Neuronal stem cell (in vitro differentiated cells): ENCODE measurements at regions not wholly inside any gene's neighbourhood (a gene's known extent, or its start where the extent isn't known, plus 50 kb on each side); places are given as distances from the start of the nearest gene placed in this dataset.

ENCODE experiments used
- DNase-seq: peaks from one replicate; pipeline ENCODE4 v3.0.0-alpha.2; 2013; ENCODE audit warnings: low spot score
- H2AFZ ChIP-seq: one replicate; pipeline ENCODE4 v1.6.1; 2013; ENCODE audit warnings: mild to moderate bottlenecking, low read length, inconsistent platforms
- H2AK5ac ChIP-seq: 2 replicates; pipeline ENCODE4 v1.6.1; 2013; ENCODE audit warnings: low read depth, mild to moderate bottlenecking, inconsistent platforms, low read length, moderate library complexity, mixed read lengths
- H2BK120ac ChIP-seq: 2 replicates; pipeline ENCODE4 v1.6.1; 2013; ENCODE audit warnings: low read depth, mild to moderate bottlenecking, inconsistent platforms, low read length, moderate library complexity, mixed read lengths
- H2BK12ac ChIP-seq: one replicate; pipeline ENCODE4 v1.6.1; 2013; ENCODE audit warnings: low read length, inconsistent platforms
- H2BK15ac ChIP-seq: 2 replicates; pipeline ENCODE4 v1.6.1; 2013; ENCODE audit warnings: mild to moderate bottlenecking, low read length, inconsistent platforms, mixed read lengths
- H2BK5ac ChIP-seq: one replicate; pipeline ENCODE4 v1.6.1; 2013; ENCODE audit warnings: inconsistent platforms, mild to moderate bottlenecking, low read length, moderate library complexity
- H3K14ac ChIP-seq: one replicate; pipeline ENCODE4 v1.6.1; 2013; ENCODE audit warnings: low read length, inconsistent platforms
- H3K18ac ChIP-seq: 2 replicates; pipeline ENCODE4 v1.6.1; 2013; ENCODE audit warnings: low read length, inconsistent platforms
- H3K23ac ChIP-seq: 2 replicates; pipeline ENCODE4 v1.6.1; 2013; ENCODE audit warnings: low read depth, mild to moderate bottlenecking, mixed read lengths, low read length, inconsistent platforms; ENCODE audit not compliant: poor library complexity
- H3K27ac ChIP-seq: replicated peaks from 3 replicates; pipeline ENCODE4 v1.5.1; 2013; ENCODE audit warnings: low read length, inconsistent platforms
- H3K27me3 ChIP-seq, 3 experiments: 2 replicates each; pipeline ENCODE4 v1.6.1; 2013; ENCODE audit warnings: low read length in 3 of 3, mild to moderate bottlenecking in 2 of 3, inconsistent platforms in 1 of 3, low read depth in 1 of 3, mixed read lengths in 1 of 3, moderate library complexity in 1 of 3; ENCODE audit not compliant: control insufficient read depth in 3 of 3, insufficient read depth in 3 of 3
- H3K36me3 ChIP-seq, 2 donors: replicated peaks in 1 of 2; 2 replicates each; pipeline ENCODE4 v1.6.1; 2013; ENCODE audit warnings: low read length in 2 of 2; ENCODE audit not compliant: control insufficient read depth in 2 of 2, insufficient read depth in 2 of 2
- H3K4ac ChIP-seq: 2 replicates; pipeline ENCODE4 v1.6.1; 2013; ENCODE audit warnings: inconsistent platforms, mild to moderate bottlenecking, low read length, moderate library complexity
- H3K4me1 ChIP-seq, 2 donors: 1 replicate in 1 of 2; 2 replicates in 1 of 2; pipeline ENCODE4 v1.6.1; 2013; ENCODE audit warnings: low read length in 2 of 2, low read depth in 1 of 2; ENCODE audit not compliant: control insufficient read depth in 2 of 2, insufficient read depth in 1 of 2
- H3K4me2 ChIP-seq: one replicate; pipeline ENCODE4 v1.6.1; 2013; ENCODE audit warnings: mild to moderate bottlenecking, low read length, inconsistent platforms; ENCODE audit not compliant: insufficient read depth, poor library complexity, severe bottlenecking
- H3K4me3 ChIP-seq, 2 donors: 2 replicates each; pipeline ENCODE4 v1.5.1; 2013; ENCODE audit warnings: low read length in 2 of 2, mild to moderate bottlenecking in 2 of 2, inconsistent platforms in 1 of 2, moderate library complexity in 1 of 2
- H3K79me1 ChIP-seq: one replicate; pipeline ENCODE4 v1.6.1; 2013; ENCODE audit warnings: low read depth, mild to moderate bottlenecking, inconsistent platforms, low read length, moderate library complexity
- H3K9ac ChIP-seq: one replicate; pipeline ENCODE4 v1.6.1; 2013; ENCODE audit warnings: mild to moderate bottlenecking, low read depth, low read length, inconsistent platforms; ENCODE audit not compliant: poor library complexity
- H3K9me3 ChIP-seq, 2 donors: replicated peaks in 1 of 2; 2 replicates each; pipeline versions ENCODE3 to v1.6.1; 2013; ENCODE audit warnings: low read length in 2 of 2, mild to moderate bottlenecking in 2 of 2, inconsistent platforms in 1 of 2, low read depth in 1 of 2, mixed read lengths in 1 of 2, moderate library complexity in 1 of 2; ENCODE audit not compliant: control insufficient read depth in 2 of 2, insufficient read depth in 1 of 2
- H4K8ac ChIP-seq: one replicate; pipeline ENCODE4 v1.6.1; 2013; ENCODE audit warnings: low read depth, mild to moderate bottlenecking, inconsistent platforms, low read length, moderate library complexity
- H4K91ac ChIP-seq: one replicate; pipeline ENCODE4 v1.6.1; 2013; ENCODE audit warnings: low read length, low read depth, mild to moderate bottlenecking, inconsistent platforms; ENCODE audit not compliant: poor library complexity
- WGBS, 2 donors: extraction: QIAGEN DNeasy Blood & Tissue Kit; methylation state at CpG; one replicate each; pipeline ENCODE4 v1.1.7; 2013; ENCODE audit warnings: missing lambda C conversion rate in 2 of 2, mixed read lengths in 1 of 2; ENCODE audit not compliant: insufficient read length in 2 of 2, insufficient replicate concordance in 1 of 2; ENCODE audit errors: extremely low coverage in 2 of 2; 5-methylcytosine and 5-hydroxymethylcytosine counted together

DNA sequence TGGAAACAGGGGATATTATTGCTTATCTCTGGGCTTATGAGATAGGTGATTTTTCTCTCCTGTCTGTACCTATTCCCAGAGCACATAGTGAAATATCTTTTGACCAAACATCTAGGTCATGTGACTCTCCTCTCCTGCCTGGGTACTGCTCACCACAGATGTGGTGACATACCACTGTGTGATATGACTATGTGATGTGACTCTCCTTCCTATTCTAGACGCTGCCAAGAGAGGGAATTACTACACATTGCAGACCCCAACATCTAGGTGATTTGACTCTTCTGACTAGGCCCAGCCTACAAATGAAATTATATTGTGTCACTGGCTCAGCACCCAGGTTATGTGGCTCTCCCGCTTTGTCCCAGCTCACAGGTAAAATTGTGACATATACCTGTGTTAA lies 996.3 kb upstream of the TSPY4 start:
- Histone ChIP-seq H2BK120ac (no peak overlapping the region), H3K36me3 (no peaks in the 10 kb centered on the region), H2BK5ac (no peak overlapping the region), H2BK12ac (no peak overlapping the region), H3K4me2 (no peak overlapping the region), H2AK5ac (no peak overlapping the region), H3K27me3 (no peaks in the 10 kb centered on the region), H3K4ac (no peak overlapping the region), H3K4me3 (no peak overlapping the region), H3K9ac (no peak overlapping the region), H3K14ac (no peak overlapping the region), H3K18ac (no peak overlapping the region), H2AFZ (no peak overlapping the region), H4K8ac (no peak overlapping the region), H4K91ac (no peak overlapping the region), H3K9me3 (peaks cover 0 to 4% of the 10 kb centered on the region in 2 donors), H2BK15ac (no peak overlapping the region), H3K27ac (no peak overlapping the region), H3K4me1 (no peaks in the 10 kb centered on the region), H3K23ac (no peak overlapping the region), H3K79me1 (no peaks in the 10 kb centered on the region)
- no CpG with 5 or more reads among the region's 2 CpGs for WGBS, 2 donors
- DNase-seq, result no peak

- Histone ChIP-seq H3K23ac (no peak overlapping the region), H2BK12ac (no peak overlapping the region), H2AK5ac (no peak overlapping the region), H3K14ac (no peak overlapping the region), H3K4me3 (no peak overlapping the region), H3K9me3 (peaks cover 0 to under 1% of the 10 kb centered on the region in 2 donors), H4K91ac (no peak overlapping the region), H2BK5ac (no peak overlapping the region), H2BK120ac (no peak overlapping the region), H3K27ac (no peak overlapping the region), H3K4me1 (no peaks in the 10 kb centered on the region), H3K4ac (no peak overlapping the region), H4K8ac (no peak overlapping the region), H3K18ac (no peak overlapping the region), H3K36me3 (no peaks in the 10 kb centered on the region), H2AFZ (no peak overlapping the region), H2BK15ac (no peak overlapping the region), H3K27me3 (no peaks in the 10 kb centered on the region), H3K4me2 (no peak overlapping the region), H3K9ac (no peak overlapping the region), H3K79me1 (no peaks in the 10 kb centered on the region)
- no CpG with 5 or more reads among the region's 2 CpGs for WGBS, 2 donors
- no peak for DNase-seq
Measured at GRCh38 chrY:8342173-8342572, 995.1 kb upstream of the TSPY4 start.

- Histone ChIP-seq H3K4me1 (no peaks in the 10 kb centered on the region), H3K79me1 (no peaks in the 10 kb centered on the region), H3K23ac (no peak overlapping the region), H3K4me3 (no peak overlapping the region), H2BK120ac (no peak overlapping the region), H3K4ac (no peak overlapping the region), H3K14ac (no peak overlapping the region), H3K9ac (no peak overlapping the region), H3K27me3 (no peaks in the 10 kb centered on the region), H2BK15ac (no peak overlapping the region), H3K36me3 (no peaks in the 10 kb centered on the region), H2BK5ac (no peak overlapping the region), H3K4me2 (no peak overlapping the region), H3K27ac (no peak overlapping the region), H3K18ac (no peak overlapping the region), H4K8ac (no peak overlapping the region), H3K9me3 (peaks cover 0 to 2% of the 10 kb centered on the region in 2 donors), H4K91ac (no peak overlapping the region), H2AK5ac (no peak overlapping the region), H2BK12ac (no peak overlapping the region), H2AFZ (no peak overlapping the region)
- WGBS, 2 donors, result no CpG with 5 or more reads among the region's 1 CpG
- DNase-seq, result no peak
Measured at GRCh38 chrY:8351241-8351640, 986.0 kb upstream of the TSPY4 start.

DNA sequence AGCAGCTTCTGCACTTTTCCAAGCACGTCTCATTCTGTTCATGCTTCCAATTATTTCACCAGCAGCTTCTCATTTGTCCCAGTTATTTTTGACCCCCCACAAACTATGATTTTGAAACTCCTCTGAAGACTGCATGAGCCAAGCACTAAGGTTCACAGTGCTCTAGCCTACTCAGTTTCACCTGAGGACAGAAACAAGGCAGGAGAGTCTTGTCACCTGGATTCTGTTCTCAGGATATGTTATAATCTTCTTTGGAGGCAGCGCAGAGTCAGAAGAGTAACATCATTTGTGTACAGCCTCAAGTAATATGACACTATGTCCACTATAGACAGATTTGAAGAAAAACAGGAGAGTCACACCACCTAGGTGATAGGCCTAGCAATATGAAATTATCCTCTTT lies 985.1 kb upstream of the TSPY4 start:
- no peak overlapping the region for H3K18ac ChIP-seq
- H3K27me3 ChIP-seq, result no peaks in the 10 kb centered on the region
- no peaks in the 10 kb centered on the region for H3K79me1 ChIP-seq
- no peak overlapping the region for H2BK15ac ChIP-seq
- no peak overlapping the region for H2BK5ac ChIP-seq
- H3K23ac ChIP-seq, result no peak overlapping the region
- H4K91ac ChIP-seq, result no peak overlapping the region
- H3K36me3 ChIP-seq, result no peaks in the 10 kb centered on the region
- no peak overlapping the region for H2BK120ac ChIP-seq
- DNase-seq, result no peak
- no peak overlapping the region for H2AK5ac ChIP-seq
- H2AFZ ChIP-seq, result no peak overlapping the region
- H2BK12ac ChIP-seq, result no peak overlapping the region
- no CpG with 5 or more reads among the region's 2 CpGs for WGBS, 2 donors
- H3K9ac ChIP-seq, result no peak overlapping the region
- no peak overlapping the region for H3K14ac ChIP-seq
- peaks cover 0 to 2% of the 10 kb centered on the region in 2 donors for H3K9me3 ChIP-seq
- no peak overlapping the region for H3K4me3 ChIP-seq
- no peak overlapping the region for H3K27ac ChIP-seq
- no peaks in the 10 kb centered on the region for H3K4me1 ChIP-seq
- no peak overlapping the region for H4K8ac ChIP-seq
- H3K4me2 ChIP-seq, result no peak overlapping the region
- no peak overlapping the region for H3K4ac ChIP-seq
